Activated naive CD4-positive, alpha-beta T cell treated with anti-CD3 and anti-CD28 coated beads, Interleukin-2, amount 50 U/mL, for 24 hours (primary cell): ENCODE measurements at regions not wholly inside any gene's neighbourhood (a gene's known extent, or its start where the extent isn't known, plus 50 kb on each side); places are given as distances from the start of the nearest gene placed in this dataset.

Experiments used
- H3K27ac Mint-ChIP-seq: one replicate; pipeline ENCODE4 v1.8.0; 2021; ENCODE audit warnings: mild to moderate bottlenecking, mixed read lengths
- H3K27me3 Mint-ChIP-seq: one replicate; pipeline ENCODE4 v1.8.0; 2021; ENCODE audit warnings: mixed read lengths
- H3K36me3 Mint-ChIP-seq: one replicate; pipeline ENCODE4 v1.8.0; 2021; ENCODE audit warnings: mixed read lengths
- H3K4me1 Mint-ChIP-seq: one replicate; pipeline ENCODE4 v1.8.0; 2021; ENCODE audit warnings: mixed read lengths
- H3K4me3 Mint-ChIP-seq: one replicate; pipeline ENCODE4 v1.8.0; 2021; ENCODE audit warnings: mild to moderate bottlenecking, mixed read lengths
- H3K9me3 Mint-ChIP-seq: one replicate; pipeline ENCODE4 v1.8.0; 2021; ENCODE audit warnings: mixed read lengths

GRCh38 chr10:43710772-43711471 is 62.2 kb upstream of the ZNF32 start:
- Mint-ChIP-seq H3K9me3 (no peaks in the 10 kb centered on the region), H3K4me3 (no peak overlapping the region), H3K27me3 (no peaks in the 10 kb centered on the region), H3K36me3 (no peaks in the 10 kb centered on the region), H3K27ac (no peak overlapping the region), H3K4me1 (no peaks in the 10 kb centered on the region)

- no peaks in the 10 kb centered on the region for H3K9me3 Mint-ChIP-seq
- no peaks in the 10 kb centered on the region for H3K4me1 Mint-ChIP-seq
- no peaks in the 10 kb centered on the region for H3K36me3 Mint-ChIP-seq
- H3K4me3 Mint-ChIP-seq: no peak overlapping the region
- no peak overlapping the region for H3K27ac Mint-ChIP-seq
- no peaks in the 10 kb centered on the region for H3K27me3 Mint-ChIP-seq
Observed at GRCh38 chr10:43708262-43708661, 59.6 kb upstream of the ZNF32 start.

- H3K27ac Mint-ChIP-seq: no peak overlapping the region
- no peak overlapping the region for H3K4me3 Mint-ChIP-seq
- no peaks in the 10 kb centered on the region for H3K9me3 Mint-ChIP-seq
- no peaks in the 10 kb centered on the region for H3K36me3 Mint-ChIP-seq
- no peaks in the 10 kb centered on the region for H3K27me3 Mint-ChIP-seq
- no peaks in the 10 kb centered on the region for H3K4me1 Mint-ChIP-seq
Observed at GRCh38 chr10:43707770-43708169, 59.1 kb upstream of the ZNF32 start.

DNA sequence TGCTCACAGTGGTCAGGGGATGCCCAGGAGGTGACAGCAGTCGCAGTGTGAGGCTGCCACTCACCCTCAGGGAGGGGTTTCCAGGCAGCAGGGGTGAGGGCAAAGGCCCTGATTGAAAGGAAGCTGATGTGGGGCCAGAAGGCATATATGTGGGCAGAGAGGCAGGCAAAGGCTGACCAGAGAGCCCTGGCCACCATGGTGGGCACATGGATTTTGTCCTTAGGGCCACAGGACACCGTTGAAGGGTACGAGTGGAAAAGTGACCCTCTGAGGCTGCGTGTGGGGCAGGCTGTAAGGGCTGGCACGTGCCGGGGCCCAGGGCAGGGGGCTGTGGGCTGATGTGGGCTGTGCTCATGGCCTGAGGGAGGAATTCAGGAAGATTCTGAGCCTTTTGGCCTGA is 57.5 kb upstream of the ZNF32 start:
- Mint-ChIP-seq H3K36me3 (no peaks in the 10 kb centered on the region), H3K9me3 (no peaks in the 10 kb centered on the region), H3K4me1 (no peaks in the 10 kb centered on the region), H3K27me3 (no peaks in the 10 kb centered on the region), H3K4me3 (no peak overlapping the region), H3K27ac (no peak overlapping the region)

GRCh38 chr10:43703286-43703685 is 54.6 kb upstream of the ZNF32 start:
- H3K27me3 Mint-ChIP-seq: no peaks in the 10 kb centered on the region
- H3K9me3 Mint-ChIP-seq: no peaks in the 10 kb centered on the region
- no peaks in the 10 kb centered on the region for H3K36me3 Mint-ChIP-seq
- no peaks in the 10 kb centered on the region for H3K4me1 Mint-ChIP-seq
- H3K27ac Mint-ChIP-seq: no peak overlapping the region
- no peak overlapping the region for H3K4me3 Mint-ChIP-seq

DNA sequence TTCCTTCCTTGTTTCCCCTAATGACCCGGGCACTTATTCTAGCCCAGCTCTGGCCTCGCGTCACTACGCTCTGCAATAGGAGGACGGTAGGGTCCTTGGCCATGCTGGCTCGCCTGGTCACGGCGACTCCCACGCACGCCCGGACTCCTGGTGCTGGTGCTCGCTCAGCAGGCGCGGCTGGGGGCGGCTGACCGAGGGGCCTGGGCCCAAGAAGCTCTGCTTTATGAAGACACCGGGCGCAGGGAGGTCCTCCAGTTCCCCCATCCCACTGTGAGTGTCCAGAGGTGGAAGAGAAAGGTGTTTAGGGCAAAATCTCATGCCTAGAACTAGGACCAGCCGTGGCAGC is 54.2 kb upstream of the ZNF32 start:
- Mint-ChIP-seq H3K36me3 (no peaks in the 10 kb centered on the region), H3K4me3 (no peak overlapping the region), H3K27ac (no peak overlapping the region), H3K9me3 (no peaks in the 10 kb centered on the region), H3K27me3 (no peaks in the 10 kb centered on the region), H3K4me1 (no peaks in the 10 kb centered on the region)

GRCh38 chr10:43702213-43702935 is 53.7 kb upstream of the ZNF32 start:
- Mint-ChIP-seq H3K4me3 (no peak overlapping the region), H3K9me3 (no peaks in the 10 kb centered on the region), H3K27ac (no peak overlapping the region), H3K27me3 (no peaks in the 10 kb centered on the region), H3K4me1 (no peaks in the 10 kb centered on the region), H3K36me3 (no peaks in the 10 kb centered on the region)

DNA sequence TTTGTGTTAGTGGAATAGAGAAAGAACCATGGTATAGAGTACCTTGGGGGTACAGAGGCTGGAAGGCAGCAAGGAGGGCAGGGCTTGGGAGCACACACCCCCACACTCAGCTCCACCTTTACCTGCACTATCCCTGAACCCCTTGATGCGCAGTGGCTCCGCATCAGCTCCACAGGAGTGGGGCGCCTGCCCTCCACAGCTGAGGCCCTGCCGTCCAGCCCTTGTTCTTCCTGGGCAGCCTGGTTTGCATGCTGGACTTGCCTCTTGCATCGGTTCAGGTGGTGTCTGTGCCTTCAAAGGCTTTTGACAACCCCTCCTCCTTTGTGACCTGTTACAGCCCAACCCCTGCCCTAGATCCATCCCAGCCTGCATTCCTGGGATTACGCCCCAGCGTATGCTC is 52.6 kb upstream of the ZNF32 start:
- Mint-ChIP-seq H3K4me3 (no peak overlapping the region), H3K27me3 (no peaks in the 10 kb centered on the region), H3K9me3 (no peaks in the 10 kb centered on the region), H3K27ac (no peak overlapping the region), H3K4me1 (no peaks in the 10 kb centered on the region), H3K36me3 (no peaks in the 10 kb centered on the region)

DNA sequence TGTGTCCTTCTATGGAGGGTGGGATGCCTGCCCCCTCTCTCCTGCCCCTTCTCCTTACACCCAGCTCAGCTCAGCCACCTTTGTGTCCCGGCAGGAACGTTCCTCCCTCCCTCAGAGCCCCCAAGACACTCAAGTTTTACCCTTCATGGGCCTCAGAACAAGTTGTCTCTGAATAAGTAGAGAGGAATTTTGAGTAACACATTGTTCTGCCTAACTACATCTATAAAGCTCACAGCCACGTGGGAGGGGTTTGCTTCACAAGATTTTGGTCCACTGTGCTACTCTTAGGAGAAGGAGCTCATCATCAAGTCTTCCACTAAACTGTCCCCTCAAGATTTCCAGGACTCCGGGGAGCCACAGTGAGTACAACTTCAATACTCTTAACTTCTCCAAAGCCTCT is 51.6 kb upstream of the ZNF32 start:
- H3K27me3 Mint-ChIP-seq: no peaks in the 10 kb centered on the region
- H3K9me3 Mint-ChIP-seq: no peaks in the 10 kb centered on the region
- H3K27ac Mint-ChIP-seq: no peak overlapping the region

GRCh38 chr10:43699516-43699915 is 50.8 kb upstream of the ZNF32 start:
- H3K27me3 Mint-ChIP-seq: no peaks in the 10 kb centered on the region
- no peak overlapping the region for H3K27ac Mint-ChIP-seq
- no peak overlapping the region for H3K4me3 Mint-ChIP-seq
- H3K9me3 Mint-ChIP-seq: no peaks in the 10 kb centered on the region
- H3K4me1 Mint-ChIP-seq: no peaks in the 10 kb centered on the region
- no peaks in the 10 kb centered on the region for H3K36me3 Mint-ChIP-seq

More for the DNA sequence above, 51.6 kb upstream of the ZNF32 start:
- no peak overlapping the region for H3K4me3 Mint-ChIP-seq
- H3K4me1 Mint-ChIP-seq: no peaks in the 10 kb centered on the region
- no peaks in the 10 kb centered on the region for H3K36me3 Mint-ChIP-seq
